Fibroblast of villous mesenchyme (primary cell): ENCODE measurements at regions not wholly inside any gene's neighbourhood (a gene's known extent, or its start where the extent isn't known, plus 50 kb on each side); places are given as distances from the start of the nearest gene placed in this dataset.

ENCODE experiments used
- DNase-seq: peaks from one replicate; pipeline ENCODE4 v3.0.0-alpha.2; 2010; ENCODE audit warnings: low read depth
- H3K4me3 ChIP-seq: 2 replicates; pipeline ENCODE4 v1.5.1; 2011; ENCODE audit warnings: low read depth, mild to moderate bottlenecking, low read length
- TF ChIP-seq, protein P1 (sequence below): IDR thresholded peaks from 2 replicates; pipeline ENCODE4 v1.5.1; 2012; ENCODE audit warnings: low read depth, mild to moderate bottlenecking, low read length; ENCODE audit not compliant: insufficient read depth

GRCh38 chr2:236676136-236676873, 106.7 kb downstream of the ACKR3 start:
- DNase-seq, result peak; percentile 20
- TF ChIP-seq, protein P1, sequence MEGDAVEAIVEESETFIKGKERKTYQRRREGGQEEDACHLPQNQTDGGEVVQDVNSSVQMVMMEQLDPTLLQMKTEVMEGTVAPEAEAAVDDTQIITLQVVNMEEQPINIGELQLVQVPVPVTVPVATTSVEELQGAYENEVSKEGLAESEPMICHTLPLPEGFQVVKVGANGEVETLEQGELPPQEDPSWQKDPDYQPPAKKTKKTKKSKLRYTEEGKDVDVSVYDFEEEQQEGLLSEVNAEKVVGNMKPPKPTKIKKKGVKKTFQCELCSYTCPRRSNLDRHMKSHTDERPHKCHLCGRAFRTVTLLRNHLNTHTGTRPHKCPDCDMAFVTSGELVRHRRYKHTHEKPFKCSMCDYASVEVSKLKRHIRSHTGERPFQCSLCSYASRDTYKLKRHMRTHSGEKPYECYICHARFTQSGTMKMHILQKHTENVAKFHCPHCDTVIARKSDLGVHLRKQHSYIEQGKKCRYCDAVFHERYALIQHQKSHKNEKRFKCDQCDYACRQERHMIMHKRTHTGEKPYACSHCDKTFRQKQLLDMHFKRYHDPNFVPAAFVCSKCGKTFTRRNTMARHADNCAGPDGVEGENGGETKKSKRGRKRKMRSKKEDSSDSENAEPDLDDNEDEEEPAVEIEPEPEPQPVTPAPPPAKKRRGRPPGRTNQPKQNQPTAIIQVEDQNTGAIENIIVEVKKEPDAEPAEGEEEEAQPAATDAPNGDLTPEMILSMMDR, result no peak
- H3K4me3 ChIP-seq, result no peak overlapping the region

DNA sequence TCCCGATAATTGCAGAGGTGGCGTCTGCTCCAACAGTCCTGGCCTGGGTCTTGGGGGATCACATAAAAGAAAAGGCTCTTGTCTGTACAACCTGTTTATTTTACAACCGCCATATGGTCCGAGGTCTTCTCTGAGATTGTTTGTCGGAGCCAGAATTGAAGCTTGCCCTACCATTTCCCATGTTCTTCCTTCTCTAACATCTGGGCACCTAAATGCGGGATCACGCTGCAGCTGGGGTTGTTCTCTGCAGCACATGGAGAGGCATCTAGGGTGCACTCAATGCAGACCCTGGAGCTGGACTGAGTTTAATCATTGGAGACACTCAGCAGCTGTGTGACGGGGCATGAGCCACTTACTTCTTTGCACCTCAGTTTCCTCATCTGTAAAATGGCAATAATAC, 107.7 kb downstream of the ACKR3 start:
- TF ChIP-seq, protein P1, result no peak
- DNase-seq, result no peak
- no peak overlapping the region for H3K4me3 ChIP-seq

DNA sequence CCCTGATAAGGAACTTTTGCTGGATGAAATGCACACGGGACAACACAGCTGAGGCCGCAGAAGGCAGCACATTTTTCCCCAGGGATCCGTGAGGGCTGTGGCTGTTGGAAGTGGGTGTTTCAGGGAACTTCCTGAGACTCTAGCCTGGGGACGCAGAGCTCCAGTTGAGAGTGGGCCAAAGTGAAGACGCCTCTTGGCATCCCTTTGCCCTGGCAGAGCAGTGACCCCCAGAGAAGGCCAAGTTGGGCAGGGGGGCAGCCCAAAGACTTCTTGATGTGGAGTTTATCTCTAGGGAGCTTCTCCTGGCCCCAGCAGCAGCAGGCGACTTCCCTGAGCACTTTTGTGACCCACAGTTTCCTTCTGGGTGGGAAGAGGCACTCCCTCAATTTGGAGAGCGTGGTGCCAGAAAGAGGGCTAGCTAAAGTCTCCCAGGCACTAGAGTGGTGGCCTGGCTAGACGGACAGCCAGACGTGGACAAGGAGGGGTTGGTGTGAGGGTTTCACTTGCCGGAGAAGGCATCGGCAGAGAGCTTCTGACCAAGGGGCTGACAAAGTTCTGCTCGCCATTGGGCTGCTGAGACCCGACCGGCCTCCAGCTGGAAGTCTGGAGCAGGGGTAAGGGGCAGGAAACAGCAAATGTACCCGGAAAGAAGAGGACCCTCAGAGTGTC, 108.8 kb downstream of the ACKR3 start:
- TF ChIP-seq, protein P1, result no peak
- no peak for DNase-seq
- H3K4me3 ChIP-seq, result no peak overlapping the region

GRCh38 chr2:236679884-236680860, 110.5 kb downstream of the ACKR3 start:
- peak; percentile 96 for DNase-seq
- TF ChIP-seq, protein P1, result no peak
- no peak overlapping the region for H3K4me3 ChIP-seq

DNA sequence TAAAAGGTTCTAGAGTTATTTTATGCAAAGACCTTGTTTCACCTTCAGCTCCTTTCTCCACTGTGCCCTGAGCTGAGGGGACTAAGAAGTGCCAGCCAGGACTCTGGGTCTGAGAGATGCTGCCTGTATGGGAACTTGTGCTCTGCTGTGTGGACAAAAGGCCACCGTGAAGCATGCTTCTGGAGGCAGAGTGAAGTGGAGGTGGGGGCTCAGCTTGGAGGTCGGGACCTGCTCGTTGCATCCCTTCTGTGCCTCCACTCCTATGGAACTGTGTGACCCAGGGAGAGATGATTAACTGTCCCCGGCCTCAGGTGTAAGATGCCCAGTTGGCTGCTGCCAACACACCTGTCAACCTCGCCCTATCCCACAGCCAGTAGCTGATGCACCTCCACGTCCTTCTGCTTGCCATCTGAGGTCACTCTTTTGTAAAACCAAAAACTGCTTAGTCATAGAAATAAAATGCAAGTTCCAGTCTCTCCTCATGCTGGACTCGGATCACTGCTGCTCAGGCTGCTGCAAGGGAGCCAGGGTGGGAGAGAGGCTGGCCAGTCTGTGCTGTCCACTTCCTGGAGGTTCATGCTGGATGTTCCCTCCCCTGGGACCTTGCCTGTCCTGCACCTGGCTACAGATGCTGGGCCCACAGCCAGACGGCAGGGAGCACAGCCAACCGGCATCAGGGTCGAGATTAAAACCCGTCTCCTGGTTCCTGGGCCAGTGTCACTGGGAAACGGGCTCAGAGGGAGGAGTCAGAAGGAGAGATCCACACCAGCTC, 113.2 kb downstream of the ACKR3 start:
- TF ChIP-seq, protein P1, result no peak
- H3K4me3 ChIP-seq, result no peak overlapping the region
- DNase-seq, result no peak
